Activated CD4-positive, alpha-beta T cell treated with anti-CD3 and anti-CD28 coated beads, Interleukin-2, Interleukin-4, amounts not matched to agents 100 ng/mL and 50 ng/mL, durations not matched to agents 16 hours and 8 hours (primary cell): ENCODE measurements at regions not wholly inside any gene's neighbourhood (a gene's known extent, or its start where the extent isn't known, plus 50 kb on each side); places are given as distances from the start of the nearest gene placed in this dataset.
"Not testable (repeated sequence)": the region's sequence is repeated elsewhere in the genome, so short reads cannot be mapped to it uniquely, and the experiment has no call there.

Experiments
- DNase-seq: peaks from one replicate; pipeline ENCODE4 v3.0.0-alpha.2; 2020; ENCODE audit warnings: low spot score

- no peak for DNase-seq
These were observed 754.4 kb downstream of the CDH18 start for GRCh38 chr5:19233573-19233972.

- no peak for DNase-seq
These were observed 752.9 kb downstream of the CDH18 start for GRCh38 chr5:19235101-19235584.

- DNase-seq: no peak
These were observed 747.8 kb downstream of the CDH18 start for GRCh38 chr5:19240170-19240569.

GRCh38 chr5:19241690-19242089 lies 746.3 kb downstream of the CDH18 start:
- no peak for DNase-seq

- DNase-seq: not testable (repeated sequence)
These were observed 741.8 kb downstream of the CDH18 start for GRCh38 chr5:19246191-19246590.

- no peak for DNase-seq
These were observed 740.7 kb downstream of the CDH18 start for GRCh38 chr5:19247302-19247701.

GRCh38 chr5:19256036-19256435 lies 732.0 kb downstream of the CDH18 start:
- no peak for DNase-seq

GRCh38 chr5:19258686-19259085 lies 729.3 kb downstream of the CDH18 start:
- DNase-seq: no peak

GRCh38 chr5:19261879-19262278 lies 726.1 kb downstream of the CDH18 start:
- DNase-seq: no peak

GRCh38 chr5:19264821-19265220 lies 723.2 kb downstream of the CDH18 start:
- DNase-seq: no peak

- DNase-seq: no peak
These were observed 721.2 kb downstream of the CDH18 start for GRCh38 chr5:19266791-19267190.

GRCh38 chr5:19270153-19270552 lies 717.8 kb downstream of the CDH18 start:
- no peak for DNase-seq

- no peak for DNase-seq
These were observed 713.4 kb downstream of the CDH18 start for GRCh38 chr5:19274578-19274977.

- DNase-seq: no peak
These were observed 702.7 kb downstream of the CDH18 start for GRCh38 chr5:19285286-19285685.

GRCh38 chr5:19287548-19288277 lies 700.3 kb downstream of the CDH18 start:
- not testable (repeated sequence) for DNase-seq

GRCh38 chr5:19288311-19288710 lies 699.7 kb downstream of the CDH18 start:
- DNase-seq: not testable (repeated sequence)

- no peak for DNase-seq
These were observed 690.1 kb downstream of the CDH18 start for GRCh38 chr5:19297934-19298333.

GRCh38 chr5:19301271-19301670 lies 686.7 kb downstream of the CDH18 start:
- DNase-seq: no peak

GRCh38 chr5:19314840-19315239 lies 673.2 kb downstream of the CDH18 start:
- no peak for DNase-seq

- no peak for DNase-seq
These were observed 668.7 kb downstream of the CDH18 start for GRCh38 chr5:19319252-19319651.

- DNase-seq: no peak
These were observed 665.1 kb downstream of the CDH18 start for GRCh38 chr5:19322716-19323485.

GRCh38 chr5:19334278-19334677 lies 653.7 kb downstream of the CDH18 start:
- no peak for DNase-seq

GRCh38 chr5:19342942-19343341 lies 645.1 kb downstream of the CDH18 start:
- DNase-seq: no peak
